Suppressor macrophage (primary cell): ENCODE measurements at regions not wholly inside any gene's neighbourhood (a gene's known extent, or its start where the extent isn't known, plus 50 kb on each side); places are given as distances from the start of the nearest gene placed in this dataset.
"Not testable (repeated sequence)": the region's sequence is repeated elsewhere in the genome, so short reads cannot be mapped to it uniquely, and the experiment has no call there.

ENCODE experiments used
- DNase-seq, 4 experiments: peaks; one replicate each; pipeline ENCODE4 v3.0.0-alpha.2; 2020 to 2022

GRCh38 chr5:85662969-85663707 is 954.6 kb upstream of the COX7C start:
- DNase-seq: not testable (repeated sequence)

- DNase-seq: no peak
These were observed 954.1 kb upstream of the COX7C start for GRCh38 chr5:85663708-85664031.

- DNase-seq: no peak
These were observed 947.3 kb upstream of the COX7C start for GRCh38 chr5:85670417-85670816.

GRCh38 chr5:85671223-85671970 is 946.3 kb upstream of the COX7C start:
- DNase-seq: no peak

DNA sequence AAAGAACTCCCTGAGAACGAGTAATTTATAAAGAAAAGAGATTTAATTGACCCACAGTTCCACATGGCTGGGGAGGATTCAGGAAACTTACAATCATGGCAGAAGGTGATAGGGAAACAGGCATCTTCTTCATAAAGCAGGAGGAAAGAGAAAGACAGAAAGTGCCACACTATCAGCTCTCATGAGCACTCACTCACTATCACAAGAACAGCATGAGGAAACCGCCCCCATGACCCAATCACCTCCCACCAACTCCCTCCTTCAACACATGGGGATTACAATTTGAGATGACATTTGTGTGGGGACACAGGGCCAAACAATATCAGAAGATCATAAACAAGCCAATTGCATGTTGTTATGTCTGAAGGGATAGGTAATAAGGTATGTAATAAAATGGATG is 935.9 kb upstream of the COX7C start:
- peak in 1 of 4 experiments; percentile 2 for DNase-seq

DNA sequence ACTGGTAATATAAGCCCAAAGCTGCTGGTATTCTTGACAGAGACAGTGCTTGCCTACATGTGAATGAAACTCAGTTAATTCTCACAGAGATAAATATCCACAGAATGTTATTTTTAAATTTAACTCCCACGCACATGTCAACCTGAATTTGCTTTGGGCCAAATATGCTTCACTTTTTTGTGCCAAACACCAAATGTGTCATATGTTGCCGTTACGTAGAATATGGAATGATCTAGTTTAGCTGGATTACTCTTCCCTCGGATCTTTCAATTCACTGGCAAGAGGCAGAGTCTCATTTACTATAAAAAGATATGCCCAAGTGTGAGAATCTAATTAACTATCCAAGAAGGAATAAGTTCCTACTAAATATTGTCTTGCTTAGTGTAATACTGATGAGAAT is 933.4 kb upstream of the COX7C start:
- no peak for DNase-seq

DNA sequence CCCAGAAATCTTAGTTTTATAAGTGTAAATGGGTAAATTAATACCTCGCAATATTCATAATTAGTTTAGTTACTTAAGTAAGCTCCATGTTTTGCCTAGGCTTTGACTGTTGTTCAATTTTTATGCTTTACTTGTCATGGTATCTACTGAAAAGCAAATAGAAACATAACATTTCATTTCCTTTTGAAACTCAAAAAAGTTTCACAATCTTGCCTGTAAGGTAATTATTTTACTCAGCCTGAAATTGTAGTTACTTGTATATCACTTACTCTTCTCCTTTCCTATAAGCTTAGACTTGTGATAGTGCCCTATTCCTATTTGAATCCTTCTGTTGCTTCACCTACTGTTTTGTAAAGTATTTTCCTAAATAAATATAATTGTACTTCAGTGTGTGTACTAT is 914.4 kb upstream of the COX7C start:
- no peak for DNase-seq

- DNase-seq: no peak
These were observed 908.0 kb upstream of the COX7C start for GRCh38 chr5:85709728-85710127.

DNA sequence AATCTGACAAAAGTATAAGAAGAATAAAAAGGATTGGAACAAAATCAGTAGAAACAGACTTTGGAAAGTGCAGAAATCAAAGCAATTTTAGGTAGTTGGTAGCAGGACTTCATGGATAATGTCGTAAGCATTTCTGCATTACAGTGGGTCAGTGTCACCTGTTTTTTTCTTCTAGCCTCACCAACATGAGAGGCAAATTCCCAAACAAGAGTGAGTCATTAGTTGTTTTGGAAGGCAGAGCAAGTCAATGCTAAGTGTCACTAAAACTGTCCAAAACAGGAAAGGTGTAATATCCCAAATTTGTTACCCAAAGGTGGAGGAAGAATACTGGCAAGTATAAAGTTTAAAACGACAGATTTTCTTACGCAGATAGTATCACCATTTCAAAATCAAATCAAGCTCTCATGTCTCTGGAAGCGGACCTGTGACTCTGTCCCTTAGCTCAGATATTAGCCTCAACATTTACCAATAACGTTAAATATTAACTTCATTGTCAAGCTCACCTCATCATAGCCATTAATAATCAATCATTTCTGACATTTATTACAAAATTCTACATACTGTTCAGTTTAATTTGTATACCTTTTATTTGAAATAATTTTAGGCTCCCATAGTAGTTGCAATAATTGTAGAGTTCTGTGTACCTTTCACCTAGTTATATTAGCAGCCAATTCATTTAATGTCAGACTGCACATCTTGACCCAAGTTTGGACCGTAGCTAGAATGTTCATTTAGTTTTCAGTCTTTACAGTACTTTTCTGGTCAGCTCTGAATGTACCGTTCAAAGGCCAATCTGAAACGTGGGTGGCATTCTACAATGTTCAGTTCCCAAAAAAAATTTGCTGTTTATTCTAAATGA is 901.2 kb upstream of the COX7C start:
- DNase-seq: no peak

GRCh38 chr5:85717203-85717563 is 900.6 kb upstream of the COX7C start:
- DNase-seq: no peak

- no peak for DNase-seq
These were observed 885.6 kb upstream of the COX7C start for GRCh38 chr5:85732185-85732584.

DNA sequence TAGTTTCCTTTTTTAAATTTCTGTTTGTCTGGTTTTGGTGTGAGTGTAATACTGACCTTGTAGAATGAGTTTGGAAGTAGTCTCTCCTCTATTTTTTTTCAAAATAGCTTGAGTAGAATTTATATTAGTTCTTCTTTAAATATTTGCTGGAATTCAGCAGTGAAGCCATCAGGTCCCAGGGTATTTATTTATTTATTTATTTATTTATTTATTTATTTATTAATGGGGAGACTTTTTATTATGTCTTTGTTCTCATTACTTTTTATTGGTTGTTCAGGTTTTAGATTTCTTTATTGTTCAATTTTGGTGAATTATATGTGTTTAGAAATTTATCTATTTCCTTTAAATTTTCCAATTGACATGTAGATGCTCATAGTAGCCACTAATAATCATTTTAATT is 875.8 kb upstream of the COX7C start:
- no peak for DNase-seq

- DNase-seq: no peak
These were observed 857.2 kb upstream of the COX7C start for GRCh38 chr5:85760519-85760918.

DNA sequence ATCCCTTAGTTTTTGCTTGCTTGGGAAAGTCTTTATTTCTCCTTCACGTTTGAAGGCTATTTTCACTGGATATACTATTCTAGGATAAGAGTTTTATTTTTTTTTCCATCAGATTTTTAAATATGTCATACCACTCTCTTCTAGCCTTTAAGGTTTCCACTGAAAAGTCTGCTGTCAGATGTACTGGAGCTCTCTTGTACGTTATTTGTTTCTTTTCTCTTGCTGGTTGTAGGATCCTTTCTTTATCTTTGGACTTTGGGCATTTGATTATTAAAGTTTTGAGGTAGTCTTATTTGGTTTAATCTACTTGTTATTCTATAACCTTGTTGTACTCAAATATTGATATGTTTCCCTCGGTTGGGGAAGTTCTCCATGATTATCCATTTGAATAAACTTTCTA is 848.4 kb upstream of the COX7C start:
- no peak for DNase-seq

GRCh38 chr5:85784746-85785145 is 833.0 kb upstream of the COX7C start:
- DNase-seq: no peak

GRCh38 chr5:85813146-85813545 is 804.6 kb upstream of the COX7C start:
- DNase-seq: no peak

- DNase-seq: no peak
These were observed 803.1 kb upstream of the COX7C start for GRCh38 chr5:85814596-85814995.

GRCh38 chr5:85823462-85824426 is 794.0 kb upstream of the COX7C start:
- no peak for DNase-seq

GRCh38 chr5:85838781-85839180 is 779.0 kb upstream of the COX7C start:
- DNase-seq: no peak

DNA sequence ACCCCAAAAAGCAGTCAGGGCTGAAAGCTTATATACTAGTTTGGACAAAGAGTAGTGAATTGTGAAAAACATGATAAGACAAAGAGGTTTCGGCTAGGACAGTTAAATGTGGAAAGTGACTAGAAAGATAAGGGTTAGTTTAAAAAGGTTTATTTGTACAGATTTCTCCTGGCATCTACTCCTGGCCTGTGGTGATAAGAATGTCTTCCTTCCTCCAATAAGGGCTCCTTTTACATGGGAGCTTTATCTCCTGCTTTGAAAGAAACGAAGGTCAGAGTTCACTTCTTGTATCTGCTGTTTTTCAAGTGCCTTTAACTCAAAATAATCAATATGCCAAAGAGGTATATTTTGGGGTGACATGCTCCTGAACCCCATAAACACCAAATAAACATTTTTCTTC is 776.1 kb upstream of the COX7C start:
- DNase-seq: no peak

- no peak for DNase-seq
These were observed 774.2 kb upstream of the COX7C start for GRCh38 chr5:85843535-85843934.

DNA sequence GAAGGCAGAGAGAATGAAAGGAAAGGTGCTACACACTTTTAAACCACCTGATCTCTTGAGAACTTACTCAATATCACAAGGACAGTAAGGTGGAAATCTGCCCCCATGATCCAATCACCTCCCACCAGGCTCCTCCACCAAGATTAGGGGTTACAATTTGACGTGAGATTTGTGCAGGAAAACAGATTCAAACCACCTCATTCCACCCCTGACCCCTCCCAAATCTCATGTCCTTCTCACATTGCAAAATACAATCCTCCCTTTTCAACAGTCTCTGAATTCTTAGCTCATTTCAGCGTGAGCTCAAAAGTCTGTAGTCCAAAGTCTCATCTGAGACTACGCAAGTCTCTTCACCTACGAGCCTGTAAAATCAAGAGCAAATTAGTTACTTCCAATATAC is 768.3 kb upstream of the COX7C start:
- no peak for DNase-seq
